Loucy (cell line): ENCODE measurements at regions not wholly inside any gene's neighbourhood (a gene's known extent, or its start where the extent isn't known, plus 50 kb on each side); places are given as distances from the start of the nearest gene placed in this dataset.

ENCODE experiments used
- H2AFZ ChIP-seq: fragments of 200-600 bp; sonication (generic); 2 replicates; pipeline ENCODE4 v1.6.0; 2016; ENCODE audit warnings: antibody characterized with exemption, mild to moderate bottlenecking, low read length, moderate library complexity
- H3F3A ChIP-seq: fragments of 200-600 bp; 2 replicates; pipeline ENCODE4 v1.6.0; 2016; ENCODE audit warnings: antibody characterized with exemption, low read depth, mild to moderate bottlenecking
- H3K27me3 ChIP-seq: fragments of 200-600 bp; sonication (generic); 2 replicates; pipeline ENCODE4 v1.6.1; 2014; ENCODE audit warnings: low read length, mild to moderate bottlenecking; ENCODE audit not compliant: insufficient read depth, poor library complexity, severe bottlenecking
- H3K36me3 ChIP-seq: fragments of 200-600 bp; sonication (generic); 2 replicates; pipeline ENCODE4 v1.6.1; 2016; ENCODE audit warnings: low read length; ENCODE audit not compliant: insufficient read depth
- H3K4me1 ChIP-seq: fragments of 200-600 bp; sonication (generic); 2 replicates; pipeline ENCODE4 v1.5.1; 2014; ENCODE audit warnings: low read length, mild to moderate bottlenecking; ENCODE audit not compliant: insufficient read depth, poor library complexity, severe bottlenecking
- H3K4me2 ChIP-seq: fragments of 200-600 bp; sonication (generic); 2 replicates; pipeline ENCODE4 v1.6.0; 2014; ENCODE audit warnings: antibody characterized with exemption, low read length, low read depth, mild to moderate bottlenecking; ENCODE audit not compliant: poor library complexity, severe bottlenecking
- H3K4me3 ChIP-seq: fragments of 200-600 bp; sonication (generic); 2 replicates; pipeline ENCODE4 v1.5.1; 2014; ENCODE audit warnings: low read length, mild to moderate bottlenecking, mixed read lengths; ENCODE audit not compliant: poor library complexity, severe bottlenecking
- H3K79me2 ChIP-seq: fragments of 200-600 bp; sonication (generic); 2 replicates; pipeline ENCODE4 v1.6.1; 2014; ENCODE audit warnings: low read length; ENCODE audit not compliant: insufficient read depth
- H3K9ac ChIP-seq: fragments of 200-600 bp; sonication (generic); 2 replicates; pipeline ENCODE4 v1.6.0; 2014; ENCODE audit warnings: mild to moderate bottlenecking, low read depth, low read length, moderate library complexity; ENCODE audit not compliant: poor library complexity, severe bottlenecking
- H3K9me2 ChIP-seq: fragments of 200-600 bp; sonication (generic); replicated peaks from 2 replicates; pipeline ENCODE4 v1.6.1; 2016; ENCODE audit warnings: low read depth, low read length, mixed read lengths
- H3K9me3 ChIP-seq: fragments of 200-600 bp; sonication (generic); 2 replicates; pipeline ENCODE4 v1.6.1; 2014; ENCODE audit warnings: mild to moderate bottlenecking, antibody characterized with exemption, low read length, low read depth; ENCODE audit not compliant: insufficient read depth
- H4K20me1 ChIP-seq: fragments of 200-600 bp; sonication (generic); 2 replicates; pipeline ENCODE4 v1.6.0; 2014; ENCODE audit warnings: antibody characterized with exemption, low read length, mild to moderate bottlenecking; ENCODE audit not compliant: insufficient read depth, poor library complexity, severe bottlenecking
- EZH2phosphoT487 ChIP-seq: fragments of 200-600 bp; IDR thresholded peaks from 2 replicates; pipeline ENCODE4 v1.6.1; 2018; ENCODE audit warnings: antibody characterized with exemption, mild to moderate bottlenecking, moderate library complexity, borderline replicate concordance
- TF ChIP-seq, protein P1 (sequence below): fragments of 200-600 bp; sonication (generic); conservative IDR thresholded peaks from 2 replicates; pipeline ENCODE4 v1.5.1; 2014; ENCODE audit warnings: mild to moderate bottlenecking, antibody characterized with exemption, low read length

DNA sequence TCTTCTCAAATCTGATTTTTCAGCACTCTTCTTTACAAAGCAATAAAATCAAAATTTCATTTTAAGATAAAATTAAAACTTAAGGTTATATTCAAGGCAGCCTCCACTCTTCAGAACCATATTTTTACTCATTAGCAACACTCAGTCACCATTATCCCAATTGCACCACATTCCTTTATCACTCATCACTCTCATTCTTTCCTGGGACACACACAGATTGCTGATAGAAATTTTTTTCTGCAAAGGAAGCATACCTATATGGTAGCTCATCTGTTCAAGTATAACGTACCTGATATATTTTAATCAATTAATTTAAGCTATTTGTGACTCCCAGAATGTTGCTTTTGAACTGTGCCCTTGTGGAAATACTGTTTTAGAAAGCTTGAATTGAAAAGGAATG is 1559.3 kb upstream of the ZEB2 start:
- 0 out of 2 replicates have a peak, but pooled peaks cover 6% of the 10 kb centered on the region for H3K9me2 ChIP-seq
- TF ChIP-seq, protein P1, sequence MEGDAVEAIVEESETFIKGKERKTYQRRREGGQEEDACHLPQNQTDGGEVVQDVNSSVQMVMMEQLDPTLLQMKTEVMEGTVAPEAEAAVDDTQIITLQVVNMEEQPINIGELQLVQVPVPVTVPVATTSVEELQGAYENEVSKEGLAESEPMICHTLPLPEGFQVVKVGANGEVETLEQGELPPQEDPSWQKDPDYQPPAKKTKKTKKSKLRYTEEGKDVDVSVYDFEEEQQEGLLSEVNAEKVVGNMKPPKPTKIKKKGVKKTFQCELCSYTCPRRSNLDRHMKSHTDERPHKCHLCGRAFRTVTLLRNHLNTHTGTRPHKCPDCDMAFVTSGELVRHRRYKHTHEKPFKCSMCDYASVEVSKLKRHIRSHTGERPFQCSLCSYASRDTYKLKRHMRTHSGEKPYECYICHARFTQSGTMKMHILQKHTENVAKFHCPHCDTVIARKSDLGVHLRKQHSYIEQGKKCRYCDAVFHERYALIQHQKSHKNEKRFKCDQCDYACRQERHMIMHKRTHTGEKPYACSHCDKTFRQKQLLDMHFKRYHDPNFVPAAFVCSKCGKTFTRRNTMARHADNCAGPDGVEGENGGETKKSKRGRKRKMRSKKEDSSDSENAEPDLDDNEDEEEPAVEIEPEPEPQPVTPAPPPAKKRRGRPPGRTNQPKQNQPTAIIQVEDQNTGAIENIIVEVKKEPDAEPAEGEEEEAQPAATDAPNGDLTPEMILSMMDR: no peak
- TF ChIP-seq EZH2phosphoT487: no peak
- H3F3A ChIP-seq: no peaks in the 10 kb centered on the region
- H3K9ac ChIP-seq: no peak overlapping the region
- no peaks in the 10 kb centered on the region for H3K27me3 ChIP-seq
- H4K20me1 ChIP-seq: no peaks in the 10 kb centered on the region
- H3K4me2 ChIP-seq: no peak overlapping the region
- no peak overlapping the region for H3K4me3 ChIP-seq
- H2AFZ ChIP-seq: no peak overlapping the region
- no peaks in the 10 kb centered on the region for H3K4me1 ChIP-seq
- H3K9me3 ChIP-seq: no peaks in the 10 kb centered on the region
- H3K79me2 ChIP-seq: no peaks in the 10 kb centered on the region
- H3K36me3 ChIP-seq: no peaks in the 10 kb centered on the region

- no peaks in the 10 kb centered on the region for H3K36me3 ChIP-seq
- no peak overlapping the region for H3K9ac ChIP-seq
- H3K9me2 ChIP-seq: 0 out of 2 replicates have a peak, but pooled peaks cover 6% of the 10 kb centered on the region
- H3K4me3 ChIP-seq: no peak overlapping the region
- H3K4me2 ChIP-seq: no peak overlapping the region
- H2AFZ ChIP-seq: no peak overlapping the region
- TF ChIP-seq EZH2phosphoT487: no peak
- TF ChIP-seq, protein P1: no peak
- no peaks in the 10 kb centered on the region for H3K4me1 ChIP-seq
- no peaks in the 10 kb centered on the region for H3K27me3 ChIP-seq
- no peaks in the 10 kb centered on the region for H3F3A ChIP-seq
- H3K79me2 ChIP-seq: no peaks in the 10 kb centered on the region
- no peaks in the 10 kb centered on the region for H3K9me3 ChIP-seq
- H4K20me1 ChIP-seq: no peaks in the 10 kb centered on the region
These were observed 1557.2 kb upstream of the ZEB2 start for GRCh38 chr2:146077156-146077555.

DNA sequence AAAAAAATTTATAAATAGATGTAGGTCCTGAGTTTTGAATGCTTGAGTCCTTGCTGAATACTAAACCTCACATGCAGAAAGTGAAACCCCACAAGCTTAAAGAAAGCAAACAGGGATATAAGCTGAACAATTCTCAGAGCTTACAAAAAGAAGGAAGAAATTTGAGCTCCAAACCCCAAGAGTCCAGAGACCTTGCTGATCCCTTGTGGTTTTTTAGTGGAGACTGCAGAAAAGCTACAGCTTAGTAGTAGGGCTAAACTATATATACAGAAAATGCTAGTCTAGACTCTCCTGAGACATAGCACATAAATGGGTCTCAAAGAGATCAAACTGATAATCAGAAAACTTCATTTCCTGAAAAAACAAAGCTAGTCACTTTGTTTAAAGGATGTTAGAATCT is 1548.1 kb upstream of the ZEB2 start:
- H3K4me3 ChIP-seq: no peak overlapping the region
- H4K20me1 ChIP-seq: no peaks in the 10 kb centered on the region
- H3K4me1 ChIP-seq: no peaks in the 10 kb centered on the region
- H3K4me2 ChIP-seq: no peak overlapping the region
- H3K79me2 ChIP-seq: no peaks in the 10 kb centered on the region
- no peaks in the 10 kb centered on the region for H3K9me3 ChIP-seq
- no peak overlapping the region for H3K9ac ChIP-seq
- TF ChIP-seq, protein P1: no peak
- TF ChIP-seq EZH2phosphoT487: no peak
- no peak overlapping the region for H2AFZ ChIP-seq
- H3K36me3 ChIP-seq: no peaks in the 10 kb centered on the region
- no peaks in the 10 kb centered on the region for H3K9me2 ChIP-seq
- no peaks in the 10 kb centered on the region for H3K27me3 ChIP-seq
- no peaks in the 10 kb centered on the region for H3F3A ChIP-seq
